Stimulated activated CD4-positive, alpha-beta T cell treated with anti-CD3 and anti-CD28 coated beads, Interleukin-4, amount 100 ng/mL, for 4 hours (primary cell): ENCODE measurements at regions not wholly inside any gene's neighbourhood (a gene's known extent, or its start where the extent isn't known, plus 50 kb on each side); places are given as distances from the start of the nearest gene placed in this dataset.

ENCODE experiments used
- DNase-seq, 2 experiments: peaks; one replicate each; pipeline ENCODE4 v3.0.0-alpha.2; 2020

DNA sequence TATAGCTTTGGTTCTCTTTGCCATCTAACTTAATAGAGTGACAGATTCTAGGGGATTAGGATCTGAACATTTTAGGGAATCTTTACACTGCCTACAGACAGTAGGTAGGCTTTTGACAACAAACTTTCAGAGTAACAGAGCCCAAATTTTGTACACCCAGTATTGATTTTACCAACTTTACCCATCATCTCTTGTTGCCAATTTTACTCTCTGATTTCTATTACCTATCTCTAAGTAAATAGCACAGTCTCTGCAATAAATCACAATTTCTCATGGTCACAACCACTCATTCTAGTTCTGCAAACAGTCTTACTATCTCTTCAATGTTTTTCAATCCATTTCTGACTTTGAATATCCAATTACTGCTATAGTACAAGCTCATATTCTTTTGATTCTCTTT is 1097.6 kb upstream of the PHF14 start:
- DNase-seq = no peak

DNA sequence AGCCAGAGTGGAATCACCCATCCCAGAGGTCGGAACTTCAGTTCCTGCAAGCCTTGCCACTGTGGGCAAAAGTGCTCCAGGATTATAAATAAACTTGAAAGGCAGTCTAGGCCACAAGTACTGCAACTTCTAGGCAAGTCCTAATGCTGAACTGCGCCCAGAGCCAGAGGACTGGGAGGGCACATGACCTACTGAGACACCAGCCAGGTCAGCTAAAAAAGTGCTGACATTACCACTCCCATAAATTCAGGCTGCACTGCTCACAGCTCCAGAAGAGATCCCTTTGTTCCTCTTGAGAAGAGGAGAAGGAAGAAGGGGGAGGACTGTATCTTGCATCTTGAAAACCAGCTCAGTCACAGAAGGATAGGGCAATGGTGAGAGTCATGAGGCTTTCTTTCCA is 1084.1 kb upstream of the PHF14 start:
- DNase-seq = no peak

DNA sequence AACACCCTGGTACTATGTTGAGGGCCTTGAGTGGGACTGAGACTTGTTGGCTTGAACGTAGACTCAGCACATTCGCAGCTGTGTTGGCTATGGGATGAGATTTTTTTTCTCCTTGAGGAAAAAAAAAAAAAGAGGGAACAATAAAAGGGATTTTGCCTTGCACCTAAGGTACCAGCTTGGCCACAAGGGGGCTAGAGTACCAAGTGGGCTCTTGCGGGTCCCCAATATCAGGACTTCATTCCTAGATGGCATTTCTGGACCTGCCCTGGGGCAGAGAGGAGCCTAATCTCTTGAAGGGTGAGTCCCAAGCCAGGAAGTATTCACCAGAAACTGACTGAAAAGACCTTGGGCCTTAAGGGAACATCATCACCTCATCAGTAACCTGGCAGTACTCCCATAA is 1083.6 kb upstream of the PHF14 start:
- DNase-seq = no peak

DNA sequence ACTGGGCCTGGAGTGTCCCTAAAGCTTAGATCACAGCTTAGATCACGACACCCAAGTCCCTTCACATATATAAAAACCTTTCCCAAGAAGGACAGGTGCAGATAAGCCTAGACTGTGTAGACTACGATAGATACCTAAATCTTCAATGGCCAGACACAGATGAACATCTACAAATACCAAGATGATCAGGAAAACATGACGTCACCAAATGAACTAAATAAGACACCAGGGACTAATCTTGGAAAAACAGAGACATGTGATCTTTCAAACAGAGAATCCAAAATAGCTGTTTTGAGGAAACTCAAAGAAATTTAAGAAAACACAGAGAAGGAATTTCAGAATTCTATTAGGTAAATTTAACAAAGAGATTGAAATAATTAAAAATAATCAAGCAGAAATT is 1082.6 kb upstream of the PHF14 start:
- DNase-seq = no peak

DNA sequence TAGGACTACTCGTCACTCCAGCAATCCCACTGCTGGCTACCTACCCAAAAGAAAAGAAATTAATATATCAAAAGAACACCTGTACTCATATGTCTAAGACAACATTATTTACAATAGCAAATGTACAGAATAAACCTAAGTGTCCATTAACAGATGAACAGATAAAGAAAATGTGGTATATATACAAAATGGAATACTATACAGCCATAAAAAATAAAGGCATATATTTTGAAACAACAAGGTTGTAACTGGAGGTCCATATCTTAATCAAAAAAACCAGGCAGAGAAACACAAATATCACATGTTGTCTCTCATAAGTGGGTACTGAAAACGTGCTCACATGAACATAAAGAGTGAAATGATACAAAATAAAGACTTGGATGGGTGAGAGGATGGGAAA is 1073.3 kb upstream of the PHF14 start:
- no peak for DNase-seq

DNA sequence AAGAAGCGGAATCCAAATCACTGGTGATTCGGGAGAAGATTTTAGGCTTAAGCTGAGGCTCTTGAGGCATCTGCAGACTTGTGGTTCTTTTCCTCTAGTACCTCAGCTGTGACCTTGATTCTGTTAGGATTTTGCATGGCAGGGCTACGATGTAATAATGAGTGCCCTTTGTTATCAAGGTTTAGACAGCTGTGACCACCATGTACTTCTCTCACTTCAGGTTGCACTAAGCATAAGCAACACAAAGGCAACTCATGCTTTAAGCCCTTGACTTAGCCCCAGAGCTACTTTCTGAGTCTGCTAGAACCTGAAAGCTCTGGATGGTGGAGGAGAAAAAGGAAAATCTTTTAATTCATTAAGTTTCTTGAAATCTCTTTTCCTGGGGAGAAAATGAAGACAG is 1052.3 kb upstream of the PHF14 start:
- no peak for DNase-seq

DNA sequence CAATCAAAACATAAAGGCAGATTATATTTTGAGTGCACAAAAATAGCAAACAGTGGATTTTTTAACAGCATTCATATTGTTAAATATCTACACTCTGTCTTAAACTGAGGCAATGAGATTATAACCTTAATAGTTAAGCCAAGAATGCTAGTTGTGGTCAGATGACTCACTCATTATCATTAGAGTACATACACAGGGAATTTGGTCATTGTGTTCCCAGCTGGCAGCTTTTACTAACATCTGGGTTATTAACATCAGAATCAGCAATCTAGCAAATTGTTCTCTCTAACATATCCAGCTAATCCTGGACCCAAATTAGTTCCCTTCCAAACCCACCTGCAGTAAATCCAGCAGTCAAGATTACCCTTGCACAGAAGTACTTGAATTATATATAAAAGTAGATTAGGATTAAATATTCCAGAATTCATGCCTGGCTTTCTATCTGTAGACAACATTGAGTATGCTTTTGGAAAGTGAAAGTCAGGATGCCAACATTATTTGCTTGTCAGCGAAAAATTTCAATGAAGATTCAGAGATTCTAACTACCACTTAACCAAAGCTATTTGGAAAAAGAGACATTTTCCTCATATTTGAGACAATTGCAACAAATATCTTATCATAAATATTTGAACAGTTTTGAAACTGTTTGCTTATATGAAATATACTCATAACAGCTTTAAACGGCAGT is 1035.6 kb upstream of the PHF14 start:
- DNase-seq = no peak

DNA sequence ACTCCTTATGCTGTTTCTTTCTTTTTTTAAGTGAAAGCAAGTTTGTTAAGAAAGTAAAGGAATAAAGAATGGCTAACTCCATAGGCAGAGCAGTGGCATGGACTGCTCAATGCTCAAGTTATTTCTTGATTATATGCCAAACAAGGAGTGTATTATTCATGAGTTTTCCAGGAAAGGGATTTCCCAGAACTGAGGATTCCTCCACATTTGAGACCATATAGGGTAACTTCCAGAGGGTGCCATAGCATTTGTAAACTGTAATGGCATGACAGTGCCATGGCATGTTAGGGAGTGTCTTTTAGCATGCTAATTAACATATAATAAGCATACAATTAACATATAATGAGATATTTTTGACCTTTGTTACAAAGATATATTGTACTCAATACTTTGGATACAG is 1034.5 kb upstream of the PHF14 start:
- DNase-seq = no peak

DNA sequence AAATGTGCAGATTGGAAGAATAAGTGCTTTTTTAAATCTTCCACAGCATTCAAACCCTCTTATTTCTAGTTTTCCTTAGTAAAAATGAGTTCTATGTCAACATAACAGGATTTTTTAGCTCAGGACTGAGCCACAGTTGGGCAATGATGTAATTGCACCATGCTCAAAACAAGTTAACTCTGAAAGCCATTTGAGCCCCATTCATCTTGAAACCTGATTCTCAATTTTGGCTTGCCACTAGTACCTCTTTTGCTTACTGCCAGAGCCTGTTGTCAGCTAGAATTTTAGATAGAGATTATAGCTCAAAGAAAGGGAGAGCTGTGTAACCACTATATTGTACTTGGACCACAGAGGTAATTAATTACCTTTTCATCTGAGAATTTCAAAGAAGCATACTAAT is 1028.5 kb upstream of the PHF14 start:
- no peak for DNase-seq

DNA sequence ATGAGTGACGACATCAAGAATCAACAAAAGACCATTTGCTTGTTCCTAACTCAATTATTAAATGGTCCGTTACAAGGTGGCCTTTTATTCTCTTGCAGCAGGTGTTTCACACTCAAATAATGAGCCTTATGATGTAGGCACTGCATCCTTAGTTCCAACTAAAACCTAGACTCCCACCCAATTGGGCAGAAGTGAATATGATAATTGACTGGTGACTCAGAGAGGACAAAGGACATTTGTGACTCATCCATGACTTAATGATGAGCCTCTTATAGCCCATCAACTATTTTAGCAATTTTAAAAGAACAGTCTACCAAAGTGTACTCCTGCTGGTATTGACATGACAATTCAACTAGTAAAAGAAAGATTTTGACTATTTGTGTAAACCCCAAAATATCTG is 1027.8 kb upstream of the PHF14 start:
- no peak for DNase-seq

- no peak for DNase-seq
These were observed 1018.5 kb upstream of the PHF14 start for GRCh38 chr7:9955138-9955537.

- DNase-seq = no peak
These were observed 1015.2 kb upstream of the PHF14 start for GRCh38 chr7:9958486-9958885.

DNA sequence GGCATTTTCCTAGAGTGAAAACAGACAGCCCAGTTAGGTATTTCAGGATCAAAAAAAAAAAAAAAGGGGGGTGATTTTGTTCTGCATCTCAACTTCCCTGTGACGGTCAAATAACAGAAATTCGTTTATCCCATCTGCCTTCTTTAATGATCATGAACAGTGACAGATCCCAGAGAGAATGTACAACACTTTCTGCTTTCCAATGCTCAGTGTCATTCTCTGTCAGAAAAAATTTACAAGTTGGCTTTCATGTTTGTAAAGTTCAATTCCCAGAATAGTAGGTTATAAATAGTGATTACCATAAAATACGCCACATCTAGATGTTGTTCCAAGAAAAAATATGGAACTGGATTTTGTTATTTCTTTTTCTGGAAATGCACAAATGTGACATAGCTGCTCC is 1013.2 kb upstream of the PHF14 start:
- DNase-seq = no peak

- DNase-seq = no peak
These were observed 1012.3 kb upstream of the PHF14 start for GRCh38 chr7:9961161-9961922.

- no peak for DNase-seq
These were observed 1010.9 kb upstream of the PHF14 start for GRCh38 chr7:9962742-9963141.

GRCh38 chr7:9978106-9979064 is 995.3 kb upstream of the PHF14 start:
- DNase-seq = no peak

GRCh38 chr7:9981742-9982349 is 991.8 kb upstream of the PHF14 start:
- no peak for DNase-seq

- no peak for DNase-seq
These were observed 990.6 kb upstream of the PHF14 start for GRCh38 chr7:9983048-9983447.

GRCh38 chr7:10015687-10016086 is 958.0 kb upstream of the PHF14 start:
- no peak for DNase-seq

GRCh38 chr7:10022480-10022879 is 951.2 kb upstream of the PHF14 start:
- DNase-seq = no peak

DNA sequence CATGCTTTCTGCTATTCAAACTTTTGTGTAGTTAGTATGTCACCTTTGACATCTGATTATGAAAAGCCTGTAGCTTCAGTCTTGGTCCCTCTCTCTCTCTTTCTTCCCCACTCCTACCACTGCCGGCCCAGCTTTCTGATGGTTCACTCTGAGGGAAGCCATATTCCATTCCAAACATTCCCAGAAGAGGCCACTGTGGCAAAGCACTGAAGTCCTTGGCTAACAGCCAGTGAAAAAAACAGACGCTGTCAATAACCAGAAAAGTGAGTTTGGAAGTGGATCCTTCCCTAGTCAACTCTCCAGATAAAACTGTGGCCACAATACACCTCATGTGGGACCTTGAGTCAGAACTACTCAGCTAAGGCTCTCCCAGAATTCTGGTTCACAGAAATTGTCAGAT is 950.7 kb upstream of the PHF14 start:
- DNase-seq = no peak

DNA sequence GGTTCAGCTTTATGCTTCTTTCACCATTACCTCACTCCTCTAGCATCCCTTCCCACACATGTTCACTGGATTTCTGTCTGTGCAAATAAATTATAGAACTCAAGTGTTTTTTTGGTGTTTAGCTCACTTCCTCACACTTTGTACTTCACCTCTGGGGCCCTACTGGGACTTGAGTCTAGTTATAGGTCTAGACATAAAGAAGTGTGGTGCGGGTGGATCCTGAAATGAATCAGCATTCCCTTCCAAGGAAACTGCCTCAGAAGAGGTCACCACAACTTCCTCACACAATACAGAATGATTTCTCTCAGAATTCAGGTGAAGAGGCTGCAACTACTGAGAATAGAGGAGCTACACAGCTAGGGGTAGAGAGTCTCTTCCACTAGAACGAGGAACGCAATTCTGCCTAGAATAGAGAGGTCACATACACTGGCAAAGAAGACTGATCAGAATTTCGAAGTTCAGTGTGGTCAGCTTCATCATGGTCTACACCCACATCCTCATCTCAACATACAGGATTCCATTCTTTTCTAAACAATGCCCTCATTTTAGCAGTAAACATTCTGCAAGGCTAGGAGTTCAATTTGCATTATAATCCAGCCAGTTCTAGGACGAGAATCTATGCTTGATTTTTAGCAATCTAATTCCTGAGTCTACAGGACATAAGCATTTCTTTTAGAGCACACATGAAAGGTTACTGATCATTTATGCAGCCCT is 938.7 kb upstream of the PHF14 start:
- DNase-seq = no peak

DNA sequence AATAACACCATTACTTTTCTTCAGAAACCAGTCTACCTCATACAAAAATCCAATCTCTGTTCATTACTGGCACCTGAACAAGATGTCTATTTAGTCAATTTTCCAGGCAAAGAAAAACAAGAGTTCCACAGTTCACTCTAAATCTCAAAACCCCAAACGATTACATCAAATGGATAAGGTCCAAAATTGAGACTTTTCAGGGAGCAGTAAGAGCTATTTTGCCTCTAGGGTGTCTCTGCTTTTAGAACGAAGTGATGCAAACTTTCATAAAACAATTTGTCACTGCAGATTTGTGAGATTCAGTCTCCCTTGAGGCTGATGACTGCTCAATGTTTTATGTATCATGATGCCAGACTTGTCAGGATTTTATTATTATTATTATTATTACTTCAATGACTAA is 937.0 kb upstream of the PHF14 start:
- DNase-seq = no peak
